ENCODE measurements at regions not wholly inside any gene's neighbourhood (a gene's known extent, or its start where the extent isn't known, plus 50 kb on each side); places are given as distances from the start of the nearest gene placed in this dataset.

GRCh38 chr12:126588586-126589249 lies 1523.5 kb downstream of the AACS start:
- no peak for TF ChIP-seq CTCF (IDR thresholded peaks at IDR 0.05 in 8 of 11, conservative IDR thresholded peaks at IDR 0.05 in 3 of 11)
- no peak for TF ChIP-seq POLR2A (IDR thresholded peaks at IDR 0.05)
- no peak for TF ChIP-seq POLR2AphosphoS5 (IDR thresholded peaks at IDR 0.05)
